B cell (primary cell): ENCODE measurements at regions not wholly inside any gene's neighbourhood (a gene's known extent, or its start where the extent isn't known, plus 50 kb on each side); places are given as distances from the start of the nearest gene placed in this dataset.
"Not testable (repeated sequence)": the region's sequence is repeated elsewhere in the genome, so short reads cannot be mapped to it uniquely, and the experiment has no call there.

Experiments used
- ATAC-seq: fragments of 200-7000 bp; cut with Tn5 transposase; one replicate; pipeline ENCODE4 v1.10.0; 2021; ENCODE audit warnings: low read depth, mild to moderate bottlenecking, moderate number of reproducible peaks, moderate library complexity
- CTCF ChIA-PET: fragments of 350-600 bp; sonication (Branson Sonifier 250); formaldehyde crosslinking; loops from one replicate; lab custom pipeline; 2021; ENCODE audit warnings: antibody characterized with exemption, inconsistent platforms; lab: Charles Lee
- POLR2A ChIA-PET: fragments of 350-600 bp; sonication (Branson Sonifier 250); formaldehyde crosslinking; loops from one replicate; lab custom pipeline; 2021; ENCODE audit warnings: antibody characterized with exemption; lab: Charles Lee
- DNase-seq: peaks from one replicate; pipeline ENCODE4 v3.0.0; 2013
- H2AFZ ChIP-seq: 2 replicates; pipeline ENCODE4 v1.6.1; 2012; ENCODE audit warnings: mild to moderate bottlenecking, low read depth, low read length; ENCODE audit not compliant: insufficient read depth, poor library complexity, severe bottlenecking
- H3K27ac ChIP-seq, 2 donors: 1 replicate in 1 of 2; 2 replicates in 1 of 2; pipeline ENCODE4 v1.5.1; 2012 to 2013; ENCODE audit warnings: low read length in 2 of 2, mild to moderate bottlenecking in 2 of 2, moderate library complexity in 1 of 2
- H3K27me3 ChIP-seq, 4 experiments: fragments of 200-600 bp in 1 of 4; sonication (generic) in 1 of 4; replicated peaks in 1 of 4; 1 replicate in 2 of 4; 2 replicates in 2 of 4; pipeline versions ENCODE4 v1.6.1 to v1.7.0; 2013 to 2016; ENCODE audit warnings: low read length in 3 of 4, mild to moderate bottlenecking in 2 of 4, mixed read lengths in 1 of 4, moderate library complexity in 1 of 4; ENCODE audit not compliant: insufficient read depth in 4 of 4, control insufficient read depth in 3 of 4; ENCODE audit errors: control extremely low read depth in 1 of 4
- H3K36me3 ChIP-seq, 2 experiments: replicated peaks in 1 of 2; 1 replicate in 1 of 2; 2 replicates in 1 of 2; pipeline versions ENCODE4 v1.6.1 to v1.7.1; 2013; ENCODE audit warnings: low read length in 1 of 2; ENCODE audit not compliant: insufficient read depth in 2 of 2, control insufficient read depth in 1 of 2; ENCODE audit errors: control extremely low read depth in 1 of 2, extremely low read depth in 1 of 2
- H3K4me1 ChIP-seq, 2 donors: fragments of 200-600 bp in 1 of 2; sonication (generic) in 1 of 2; 1 replicate in 1 of 2; 2 replicates in 1 of 2; pipeline versions ENCODE4 v1.5.1 to v1.6.1; 2013 to 2017; ENCODE audit warnings: low read length in 2 of 2; ENCODE audit not compliant: control insufficient read depth in 2 of 2, insufficient read depth in 2 of 2
- H3K4me2 ChIP-seq: replicated peaks from 2 replicates; pipeline ENCODE3; 2012; ENCODE audit warnings: mild to moderate bottlenecking, low read depth, low read length; ENCODE audit not compliant: poor library complexity, severe bottlenecking
- H3K4me3 ChIP-seq, 5 experiments: fragments of 200-600 bp in 1 of 5; sonication (generic) in 1 of 5; 1 replicate in 3 of 5; 2 replicates in 2 of 5; pipeline versions ENCODE4 v1.5.1 to v1.7.0; 2011 to 2016; ENCODE audit warnings: low read length in 4 of 5, mild to moderate bottlenecking in 4 of 5, low read depth in 2 of 5, control low read depth in 1 of 5, moderate library complexity in 1 of 5; ENCODE audit not compliant: insufficient read depth in 1 of 5; ENCODE audit errors: control extremely low read depth in 1 of 5, extremely low read depth in 1 of 5
- H3K79me2 ChIP-seq: fragments of 200-600 bp; sonication (generic); one replicate; pipeline ENCODE4 v1.6.0; 2016; ENCODE audit warnings: low read length; ENCODE audit not compliant: control insufficient read depth, insufficient read depth
- H3K9ac ChIP-seq: fragments of 200-600 bp; sonication (generic); 2 replicates; pipeline ENCODE4 v1.6.1; 2017; ENCODE audit warnings: mild to moderate bottlenecking, low read length, moderate library complexity
- H3K9me3 ChIP-seq, 3 donors: one replicate each; pipeline versions ENCODE4 v1.6.1 to v1.7.1; 2013; ENCODE audit warnings: low read length in 2 of 3; ENCODE audit not compliant: control insufficient read depth in 2 of 3, insufficient read depth in 1 of 3; ENCODE audit errors: control extremely low read depth in 1 of 3
- H4K20me1 ChIP-seq: 2 replicates; pipeline ENCODE4 v1.6.0; 2012; ENCODE audit warnings: mild to moderate bottlenecking, low read length; ENCODE audit not compliant: insufficient read depth, control insufficient read depth, poor library complexity, severe bottlenecking
- H3K27ac Mint-ChIP-seq: one replicate; pipeline ENCODE4 v1.8.0; 2021; ENCODE audit warnings: mixed read lengths
- H3K27me3 Mint-ChIP-seq: one replicate; pipeline ENCODE4 v1.8.0; 2021; ENCODE audit warnings: mixed read lengths
- H3K4me1 Mint-ChIP-seq: one replicate; pipeline ENCODE4 v1.8.0; 2021; ENCODE audit warnings: mixed read lengths
- H3K4me3 Mint-ChIP-seq: one replicate; pipeline ENCODE4 v1.8.0; 2021; ENCODE audit warnings: mixed read lengths
- H3K9me3 Mint-ChIP-seq: one replicate; pipeline ENCODE4 v1.8.0; 2022; ENCODE audit warnings: mixed read lengths; ENCODE audit not compliant: insufficient read depth
- EZH2 ChIP-seq: IDR thresholded peaks from 2 replicates; pipeline ENCODE4 v1.6.1; 2012; ENCODE audit warnings: borderline replicate concordance, low read depth, mild to moderate bottlenecking, moderate library complexity, low read length; ENCODE audit not compliant: insufficient read depth, poor library complexity, severe bottlenecking
- WGBS: methylation state at CpG from one replicate; pipeline ENCODE4 v1.1.5; 2013; ENCODE audit warnings: missing lambda C conversion rate; ENCODE audit not compliant: insufficient coverage; 5-methylcytosine and 5-hydroxymethylcytosine counted together
- intact Hi-C: fragments of 100-400 bp; cut with micrococcal nuclease; formaldehyde crosslinking; loops from one replicate; pipeline ENCODE4 v1.10.0; 2022
- TF ChIP-seq, protein P1 (sequence below): fragments of 200-600 bp; IDR thresholded peaks from one replicate; pipeline ENCODE4 v1.8.0; 2022; ENCODE audit warnings: antibody characterized with exemption, mild to moderate bottlenecking

DNA sequence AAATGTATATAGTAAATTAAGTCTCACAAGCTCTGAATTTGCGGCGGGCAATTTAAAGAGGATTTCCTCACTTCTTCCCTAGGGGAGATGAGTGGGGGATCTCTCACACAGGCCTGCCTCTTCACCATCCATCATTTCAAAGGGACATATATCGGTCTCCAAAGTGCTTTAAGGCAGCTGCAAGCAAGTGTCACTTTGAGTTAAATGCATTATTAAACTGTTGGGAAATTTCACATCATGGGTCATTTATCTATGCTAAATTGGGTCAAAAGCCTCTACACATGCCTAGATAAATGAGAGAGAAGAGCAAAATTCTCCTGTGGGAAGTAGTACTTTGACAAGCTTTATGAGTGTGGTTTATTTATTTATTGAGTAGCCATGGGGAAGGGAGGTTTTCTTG is 1106.1 kb upstream of the GOT2 start:
- no CpG with 5 or more reads among the region's 3 CpGs for WGBS
- ChIA-PET POLR2A (no interaction called here), CTCF (no interaction called here)
- Histone ChIP-seq H2AFZ (no peak overlapping the region), H3K36me3 (no peaks in the 10 kb centered on the region), H3K4me2 (no peak overlapping the region), H3K9me3 (peaks cover 0 to 10% (median 0%) of the 10 kb centered on the region in 3 donors), H3K4me3 (no peak overlapping the region), H4K20me1 (no peaks in the 10 kb centered on the region), H3K79me2 (no peaks in the 10 kb centered on the region), H3K9ac (no peak overlapping the region), H3K27ac (no peak overlapping the region), H3K27me3 (no peaks in the 10 kb centered on the region), H3K4me1 (no peaks in the 10 kb centered on the region)
- H3K27ac Mint-ChIP-seq, result no peak overlapping the region
- no peaks in the 10 kb centered on the region for H3K27me3 Mint-ChIP-seq
- H3K9me3 Mint-ChIP-seq, result peaks cover 10% of the 10 kb centered on the region
- no peaks in the 10 kb centered on the region for H3K4me1 Mint-ChIP-seq
- H3K4me3 Mint-ChIP-seq, result no peak overlapping the region
- no peak for DNase-seq
- no peak for ATAC-seq
- no peak for TF ChIP-seq EZH2
- TF ChIP-seq, protein P1, sequence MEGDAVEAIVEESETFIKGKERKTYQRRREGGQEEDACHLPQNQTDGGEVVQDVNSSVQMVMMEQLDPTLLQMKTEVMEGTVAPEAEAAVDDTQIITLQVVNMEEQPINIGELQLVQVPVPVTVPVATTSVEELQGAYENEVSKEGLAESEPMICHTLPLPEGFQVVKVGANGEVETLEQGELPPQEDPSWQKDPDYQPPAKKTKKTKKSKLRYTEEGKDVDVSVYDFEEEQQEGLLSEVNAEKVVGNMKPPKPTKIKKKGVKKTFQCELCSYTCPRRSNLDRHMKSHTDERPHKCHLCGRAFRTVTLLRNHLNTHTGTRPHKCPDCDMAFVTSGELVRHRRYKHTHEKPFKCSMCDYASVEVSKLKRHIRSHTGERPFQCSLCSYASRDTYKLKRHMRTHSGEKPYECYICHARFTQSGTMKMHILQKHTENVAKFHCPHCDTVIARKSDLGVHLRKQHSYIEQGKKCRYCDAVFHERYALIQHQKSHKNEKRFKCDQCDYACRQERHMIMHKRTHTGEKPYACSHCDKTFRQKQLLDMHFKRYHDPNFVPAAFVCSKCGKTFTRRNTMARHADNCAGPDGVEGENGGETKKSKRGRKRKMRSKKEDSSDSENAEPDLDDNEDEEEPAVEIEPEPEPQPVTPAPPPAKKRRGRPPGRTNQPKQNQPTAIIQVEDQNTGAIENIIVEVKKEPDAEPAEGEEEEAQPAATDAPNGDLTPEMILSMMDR, result no peak
- intact Hi-C loops, result no loop called here

DNA sequence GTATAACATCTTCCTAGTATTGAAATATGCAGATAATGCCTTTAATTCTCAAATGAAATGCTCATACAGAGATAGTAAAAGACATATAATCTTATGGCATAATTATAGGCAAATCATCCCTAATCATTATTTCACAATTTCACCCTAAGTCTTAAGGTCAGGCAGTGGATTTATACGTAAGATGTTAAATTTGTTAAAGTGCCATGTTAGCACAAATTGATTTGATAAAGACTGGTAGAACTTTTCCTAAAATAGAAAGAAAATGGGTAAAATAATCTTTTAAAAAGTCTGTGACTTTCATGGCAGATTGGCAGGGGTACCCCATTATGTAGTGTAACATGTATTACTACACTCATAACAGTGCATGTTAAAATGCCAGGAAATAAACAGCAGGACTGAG is 1092.7 kb upstream of the GOT2 start:
- DNase-seq (no peak), ATAC-seq (no peak)
- no peak for TF ChIP-seq EZH2
- TF ChIP-seq, protein P1, result no peak
- no peak overlapping the region for H3K4me3 ChIP-seq
- H3K27me3 Mint-ChIP-seq, result no peaks in the 10 kb centered on the region
- no peaks in the 10 kb centered on the region for H3K27me3 ChIP-seq
- CTCF ChIA-PET, result no interaction called here
- H3K9me3 ChIP-seq, result peaks cover 0 to 4% (median 0%) of the 10 kb centered on the region in 3 donors
- H3K4me1 ChIP-seq, result no peaks in the 10 kb centered on the region
- H3K79me2 ChIP-seq, result no peaks in the 10 kb centered on the region
- intact Hi-C loops, result no loop called here
- POLR2A ChIA-PET, result no interaction called here
- no peak overlapping the region for H3K4me3 Mint-ChIP-seq
- WGBS, result no CpG with 5 or more reads among the region's 1 CpG
- no peaks in the 10 kb centered on the region for H3K36me3 ChIP-seq
- H3K4me2 ChIP-seq, result no peak overlapping the region
- H3K9me3 Mint-ChIP-seq, result peaks cover 6% of the 10 kb centered on the region
- no peaks in the 10 kb centered on the region for H4K20me1 ChIP-seq
- H3K4me1 Mint-ChIP-seq, result no peaks in the 10 kb centered on the region
- no peak overlapping the region for H3K27ac ChIP-seq
- H3K9ac ChIP-seq, result no peak overlapping the region
- no peak overlapping the region for H3K27ac Mint-ChIP-seq
- no peak overlapping the region for H2AFZ ChIP-seq

DNA sequence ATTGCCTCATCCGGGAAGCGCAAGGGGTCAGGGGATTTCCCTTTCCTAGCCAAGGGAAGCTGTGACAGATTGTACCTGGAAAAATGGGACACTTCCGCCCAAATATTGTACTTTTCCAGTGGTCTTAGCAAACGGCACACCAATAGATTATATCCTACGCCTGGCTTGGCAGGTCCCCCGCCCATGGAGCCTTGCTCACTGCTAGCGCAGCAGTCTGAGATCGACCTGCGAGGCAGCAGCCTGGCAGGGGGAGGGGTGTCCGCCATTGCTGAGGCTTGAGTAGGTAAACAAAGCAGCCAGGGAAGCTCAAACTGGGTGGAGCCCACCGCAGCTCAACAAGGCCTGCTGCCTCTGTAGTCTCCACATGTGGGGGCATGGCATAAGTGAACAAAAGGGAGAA is 1075.4 kb upstream of the GOT2 start:
- H3K9me3 Mint-ChIP-seq, CTCF ChIA-PET, ATAC-seq, H3K4me2 ChIP-seq, H3K9me3 ChIP-seq, H2AFZ ChIP-seq, H3K4me3 Mint-ChIP-seq, DNase-seq, H3K79me2 ChIP-seq, H3K27me3 ChIP-seq, H4K20me1 ChIP-seq, H3K36me3 ChIP-seq, POLR2A ChIA-PET, H3K9ac ChIP-seq, H3K4me1 ChIP-seq, H3K27me3 Mint-ChIP-seq, H3K4me3 ChIP-seq, H3K27ac ChIP-seq, H3K27ac Mint-ChIP-seq, H3K4me1 Mint-ChIP-seq, intact Hi-C loops: not testable (repeated sequence)
- 91% methylated on average over 11 of the region's 11 CpGs for WGBS
